ENCODE measurements at regions not wholly inside any gene's neighbourhood (a gene's known extent, or its start where the extent isn't known, plus 50 kb on each side); places are given as distances from the start of the nearest gene placed in this dataset.

GRCh38 chr20:47993035-47993755 is 207.9 kb upstream of the SULF2 start:
- no peak for TF ChIP-seq CTCF (IDR thresholded peaks at IDR 0.05)
- no peak for TF ChIP-seq POLR2A (IDR thresholded peaks at IDR 0.05)
